ENCODE measurements at regions not wholly inside any gene's neighbourhood (a gene's known extent, or its start where the extent isn't known, plus 50 kb on each side); places are given as distances from the start of the nearest gene placed in this dataset.

GRCh38 chr2:128432423-128432822 lies 113.8 kb upstream of the HS6ST1 start:
- TF ChIP-seq CTCF (conservative IDR thresholded peaks at IDR 0.05 in 1 of 2, IDR thresholded peaks at IDR 0.05 in 1 of 2; ENCODE audit: low read depth in 1 of 2, low read length in 2 of 2) (no peak), EZH2 (IDR thresholded peaks at IDR 0.05; ENCODE audit: low read length, missing control alignments) (no peak)
